ENCODE measurements at regions not wholly inside any gene's neighbourhood (a gene's known extent, or its start where the extent isn't known, plus 50 kb on each side); places are given as distances from the start of the nearest gene placed in this dataset.
"Not testable (repeated sequence)": the region's sequence is repeated elsewhere in the genome, so short reads cannot be mapped to it uniquely, and the experiment has no call there.

DNA sequence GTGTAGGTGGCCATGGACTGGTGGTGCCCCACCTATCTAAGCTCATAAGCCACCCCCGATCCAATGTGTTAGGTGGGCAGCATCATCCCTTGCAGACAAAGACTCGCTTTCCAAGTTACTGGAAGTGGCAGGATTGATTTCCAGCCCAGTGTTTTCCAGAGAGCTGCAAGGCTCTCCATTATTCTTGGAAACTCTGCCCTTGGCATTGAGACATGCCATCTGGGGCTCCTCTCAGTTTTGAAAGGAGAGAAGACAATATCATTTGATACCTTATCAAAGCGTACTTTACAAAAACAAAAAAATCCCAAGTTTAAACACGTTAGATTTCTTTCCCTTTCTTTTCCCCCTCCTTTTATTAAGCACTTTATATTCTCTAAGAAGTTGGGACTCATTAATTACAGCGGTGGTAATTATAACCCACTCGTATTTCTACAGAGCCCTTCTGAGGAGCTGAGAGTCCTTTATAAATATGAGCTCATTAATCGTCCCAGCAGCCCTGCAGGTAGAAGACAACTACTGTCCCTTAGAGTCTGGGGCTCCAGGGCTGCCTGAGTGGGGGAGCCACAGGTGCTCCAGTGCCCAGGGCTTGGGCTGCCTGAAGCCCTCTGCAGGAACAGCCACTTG is 226.1 kb downstream of the TLE3 start:
- DNase-seq (ENCODE audit: low read depth), result no peak

DNA sequence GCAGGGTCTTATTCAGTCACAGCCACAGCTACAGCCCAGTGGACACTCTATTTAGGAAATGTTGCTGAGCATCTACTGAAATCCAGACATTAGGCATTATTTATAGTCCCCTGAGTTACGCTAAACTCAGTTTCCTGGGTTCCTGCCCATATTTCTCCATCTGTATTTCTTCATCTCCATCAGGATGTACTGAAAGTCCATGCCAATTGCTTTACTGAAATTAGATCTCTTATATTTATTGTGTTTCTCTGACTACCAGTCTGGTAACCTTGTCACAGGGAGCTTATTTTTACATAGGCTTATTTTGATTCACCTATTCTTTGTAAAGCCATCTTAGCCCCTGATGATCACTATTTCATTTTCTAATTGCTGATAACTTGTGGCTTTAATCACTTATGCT is 223.9 kb downstream of the TLE3 start:
- DNase-seq (ENCODE audit: low read depth), result no peak

DNA sequence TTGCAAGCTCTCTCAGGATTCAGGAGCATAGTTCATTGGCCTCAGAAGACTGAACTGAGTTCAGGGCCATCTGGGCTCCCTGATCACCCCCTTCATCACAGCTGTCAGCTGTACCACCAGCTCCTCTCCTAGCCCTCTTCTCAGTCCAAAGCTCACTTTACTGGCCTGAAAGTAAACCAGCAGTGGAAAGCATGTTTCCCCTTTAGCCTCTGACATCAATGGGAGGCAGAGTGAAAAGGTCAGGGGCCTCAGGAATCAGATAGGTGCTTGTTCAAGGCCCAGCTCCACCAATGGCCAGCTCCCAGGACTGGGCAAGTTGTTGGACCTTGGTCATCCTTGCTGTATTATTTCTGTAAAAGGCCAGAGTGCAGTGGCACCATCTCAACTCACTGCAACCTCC is 223.4 kb downstream of the TLE3 start:
- DNase-seq (ENCODE audit: low read depth), result no peak

DNA sequence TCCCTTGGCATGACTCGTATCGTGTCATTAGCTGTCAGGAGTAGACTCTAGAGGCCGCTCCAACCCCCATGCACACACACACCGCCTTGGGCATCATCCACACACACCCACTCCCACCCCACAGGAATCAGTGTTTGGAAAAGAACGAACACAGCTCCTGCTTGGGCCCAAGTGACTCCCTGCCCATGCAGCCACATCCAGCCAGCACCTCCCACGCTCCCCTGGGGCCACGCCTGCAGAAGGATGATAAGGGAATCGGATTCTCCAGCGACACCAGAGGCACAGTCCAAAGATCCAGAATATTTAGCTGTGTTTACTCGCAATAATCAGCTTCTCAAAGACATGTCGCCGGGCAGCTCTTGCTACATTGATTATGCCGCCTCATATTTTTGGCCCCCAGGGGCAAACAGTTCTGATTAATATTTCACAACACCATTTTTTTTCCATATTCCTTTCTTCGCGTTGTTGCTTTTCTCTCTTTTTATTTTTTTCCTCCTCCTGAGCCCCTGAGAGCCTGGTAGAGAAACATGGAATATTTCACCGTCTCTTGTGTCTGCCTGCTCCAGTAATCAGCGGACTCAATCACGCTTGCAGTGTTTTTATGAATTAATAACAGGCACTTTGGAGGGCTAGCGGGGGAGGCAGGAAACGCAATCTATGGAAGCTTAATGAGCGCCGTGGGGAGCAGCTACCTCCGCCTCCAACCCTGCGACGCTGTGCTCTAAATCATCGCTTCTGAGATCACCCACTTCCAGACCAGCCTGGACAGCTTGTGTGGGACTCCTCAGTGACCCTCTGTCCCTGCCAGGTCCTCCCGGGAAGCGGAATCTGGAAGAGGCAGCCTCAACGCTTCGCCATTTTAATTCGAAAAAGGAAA is 221.4 kb downstream of the TLE3 start:
- no peak for DNase-seq (ENCODE audit: low read depth)

DNA sequence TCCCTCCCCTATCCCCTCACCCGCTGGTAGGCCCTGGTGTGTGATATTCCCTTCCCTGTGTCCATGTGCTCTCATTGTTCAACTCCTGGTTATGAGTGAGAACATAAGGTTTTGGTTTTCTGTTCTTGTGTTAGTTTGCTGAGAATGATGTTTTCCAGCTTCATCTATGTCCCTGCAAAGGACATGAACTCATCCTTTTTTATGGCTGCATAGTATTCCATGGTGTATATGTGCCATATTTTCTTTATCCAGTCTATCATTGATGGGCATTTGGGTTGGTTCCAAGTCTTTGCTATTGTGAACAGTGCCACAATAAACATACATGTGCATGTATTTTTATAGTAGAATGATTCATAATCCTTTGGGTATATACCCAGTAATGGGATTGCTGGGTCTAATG is 217.8 kb downstream of the TLE3 start:
- DNase-seq (ENCODE audit: low read depth), result not testable (repeated sequence)

DNA sequence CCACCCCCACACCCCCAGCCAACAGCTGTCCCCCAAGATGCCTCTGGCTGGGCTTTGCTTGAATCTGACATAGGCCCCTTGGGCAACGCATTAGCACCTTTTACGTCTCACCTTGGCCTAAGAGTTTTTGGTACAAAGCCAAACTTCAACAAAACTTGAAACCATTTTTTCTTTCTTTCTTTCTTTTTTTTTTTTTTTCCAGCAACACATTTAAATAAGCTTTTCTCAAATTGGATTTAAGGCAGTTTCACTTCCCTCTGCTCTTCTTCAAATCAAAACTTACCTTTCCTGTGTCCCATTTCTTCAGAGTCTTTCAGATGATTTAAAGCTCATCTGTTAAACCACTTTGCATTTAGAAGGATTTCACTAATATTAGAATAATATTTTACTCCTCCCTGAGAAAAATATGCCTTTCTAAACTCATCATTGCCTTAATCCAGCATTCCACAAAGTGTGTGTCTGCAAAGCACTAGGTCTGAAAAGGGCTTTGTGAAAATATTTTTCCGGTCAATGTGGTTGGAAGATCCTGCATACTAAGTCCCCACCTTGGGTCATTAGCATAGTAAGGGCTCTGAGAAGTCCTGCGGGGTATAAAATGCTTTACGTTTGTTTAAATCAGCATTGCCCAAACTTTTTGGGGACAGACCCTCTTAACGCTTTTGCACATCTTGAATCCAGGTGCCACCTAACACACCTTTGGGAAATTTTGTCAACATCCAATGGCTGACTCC is 217.0 kb downstream of the TLE3 start:
- DNase-seq (ENCODE audit: low read depth), result no peak

DNA sequence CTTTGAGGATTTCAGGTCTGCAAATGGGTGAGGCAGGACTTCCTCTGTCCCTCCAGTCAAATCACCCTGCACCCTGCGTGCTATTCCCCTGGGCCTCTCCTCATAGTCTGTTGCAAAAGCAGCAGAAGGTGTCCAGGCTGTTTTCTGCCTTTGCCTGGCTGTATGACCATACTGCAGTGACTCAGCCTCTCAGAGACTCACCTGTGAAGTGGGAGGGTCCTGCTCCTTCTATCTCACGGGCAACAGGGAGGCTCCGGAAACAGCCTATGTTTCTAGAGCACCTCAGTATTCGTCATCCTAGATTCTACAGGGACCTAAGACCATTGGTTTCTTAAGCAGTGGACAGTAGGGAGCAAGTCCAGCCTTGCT is 216.4 kb downstream of the TLE3 start:
- DNase-seq (ENCODE audit: low read depth), result no peak

DNA sequence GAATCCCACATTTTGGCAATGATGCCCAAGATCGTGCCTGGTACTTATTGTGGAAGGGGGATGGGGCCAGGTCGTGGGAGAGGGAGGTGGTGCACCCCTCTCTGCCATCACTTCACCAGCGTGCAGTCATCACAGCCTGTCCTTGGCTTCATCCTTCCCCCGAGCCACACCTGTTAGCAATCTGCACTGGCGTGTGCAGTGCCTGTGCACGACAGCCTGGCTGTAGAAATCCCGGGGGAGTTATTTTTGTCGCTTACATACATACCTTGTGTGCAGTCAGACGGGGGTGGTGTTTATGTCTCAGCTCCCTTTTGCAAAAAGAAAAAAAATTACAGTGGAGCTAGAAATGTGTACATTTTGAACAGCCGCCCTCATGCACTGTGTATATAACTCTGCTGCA is 216.0 kb downstream of the TLE3 start:
- no peak for DNase-seq (ENCODE audit: low read depth)

DNA sequence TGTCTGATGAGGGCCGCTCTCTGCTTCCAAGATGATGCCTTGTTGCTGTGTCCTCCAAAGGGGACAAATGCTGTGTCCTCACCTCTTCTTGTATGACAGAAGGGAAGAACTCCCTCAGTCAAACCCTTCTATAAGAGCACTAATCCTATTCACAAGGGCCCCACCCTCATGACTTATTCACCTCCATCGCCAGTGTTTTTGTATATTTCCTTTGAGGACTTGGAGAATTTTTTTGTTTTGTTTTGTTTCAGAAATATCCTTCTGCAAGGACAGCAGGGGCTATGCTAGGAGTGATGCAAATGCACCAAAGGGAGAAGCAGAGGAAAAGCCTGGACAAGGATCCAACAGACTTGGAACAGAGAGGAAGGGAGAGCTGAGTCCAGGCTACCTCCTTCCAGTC is 214.4 kb downstream of the TLE3 start:
- DNase-seq (ENCODE audit: low read depth), result no peak

DNA sequence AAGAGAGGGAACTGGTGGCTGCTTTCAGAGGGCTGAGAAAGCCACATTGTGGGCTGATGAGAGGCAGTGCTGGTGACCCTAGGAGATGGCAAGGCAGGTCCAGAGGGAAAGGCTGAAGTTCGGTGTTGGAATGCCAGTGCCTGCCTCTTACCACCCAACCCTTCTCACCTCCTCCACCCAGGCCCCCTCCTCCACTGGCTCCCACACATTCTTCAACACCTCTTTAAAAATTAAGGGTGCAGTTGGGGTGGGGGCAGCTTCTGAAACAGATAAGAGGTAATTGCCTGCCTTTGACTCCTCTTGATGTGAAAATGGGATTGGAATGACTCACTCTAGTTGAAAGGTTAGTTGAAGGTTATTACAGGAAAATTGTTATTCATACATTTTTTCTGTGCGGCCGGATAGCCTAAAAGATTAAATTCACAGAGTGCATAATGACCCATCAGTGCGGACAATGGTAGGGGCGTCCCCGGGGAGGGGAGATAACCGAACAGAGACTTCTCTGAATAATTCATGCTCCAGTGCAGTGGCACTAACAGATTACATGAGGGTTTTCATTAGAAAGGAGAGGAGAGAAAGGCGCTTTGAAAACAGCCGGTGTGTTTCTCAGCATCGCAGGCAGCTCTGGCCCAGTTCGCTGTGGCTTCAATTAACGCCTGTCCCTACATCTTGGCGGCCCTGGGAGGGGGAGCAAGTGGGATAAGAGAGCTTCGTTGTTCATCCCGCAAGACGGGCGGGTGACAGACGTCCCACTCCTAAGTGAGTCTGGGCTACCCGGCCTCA is 212.4 kb downstream of the TLE3 start:
- DNase-seq (ENCODE audit: low read depth), result no peak

DNA sequence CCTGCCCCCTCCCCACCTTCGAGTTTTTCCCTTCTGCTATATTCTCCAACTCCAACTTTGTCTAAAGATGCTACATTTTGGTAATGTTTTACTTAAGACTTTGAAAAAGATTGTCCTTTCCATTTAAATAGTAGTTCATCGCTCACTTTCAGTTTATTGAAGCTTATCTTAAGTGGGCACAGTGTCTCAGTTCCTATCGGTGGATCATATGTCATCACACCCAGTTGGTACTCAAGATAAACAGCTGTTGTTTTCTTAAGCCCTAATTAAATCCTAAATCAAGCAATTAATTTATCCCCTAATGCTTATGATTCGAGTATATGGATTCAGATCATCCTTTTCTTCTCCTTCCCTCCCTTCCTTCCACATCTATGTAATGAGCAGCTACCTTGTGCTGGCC is 210.7 kb downstream of the TLE3 start:
- DNase-seq (ENCODE audit: low read depth), result no peak

DNA sequence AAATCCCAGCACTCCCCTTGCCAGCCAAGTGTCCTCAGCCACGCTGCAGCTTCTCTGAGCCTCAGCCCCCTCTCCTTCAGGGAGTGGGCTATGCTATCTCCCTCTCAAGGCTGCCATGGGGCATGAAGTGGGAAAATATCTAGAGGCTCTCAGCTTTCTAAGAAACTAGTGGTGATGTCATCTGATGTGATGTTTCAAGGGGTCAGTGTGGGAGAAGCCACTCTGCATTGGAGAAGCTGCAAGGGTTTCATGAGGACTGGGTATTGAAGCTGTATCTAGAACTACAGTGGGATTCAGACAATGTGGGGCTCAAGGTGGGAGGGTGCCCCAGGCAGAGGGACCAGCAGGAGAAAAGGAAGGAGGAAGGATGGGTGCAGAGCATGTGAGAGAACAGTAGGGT is 210.2 kb downstream of the TLE3 start:
- no peak for DNase-seq (ENCODE audit: low read depth)

DNA sequence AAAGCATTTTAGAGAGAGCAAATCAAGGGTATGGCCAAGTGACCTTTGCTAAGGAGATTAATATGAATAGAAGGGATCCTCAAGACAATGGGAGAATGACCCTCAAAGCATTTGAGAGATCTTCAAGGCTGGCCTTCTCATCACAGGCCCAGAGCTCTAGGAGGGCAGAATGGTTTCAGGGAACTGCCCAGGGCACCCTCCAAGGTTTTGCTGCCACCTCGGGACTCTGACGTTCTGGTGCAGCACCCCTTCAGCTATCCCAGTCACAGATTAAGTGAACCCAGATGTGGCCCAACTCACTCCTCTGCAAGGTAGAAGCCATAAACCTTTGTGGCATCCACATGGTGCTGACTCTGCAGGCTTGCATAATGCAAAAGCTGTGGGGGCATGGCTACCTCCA is 209.3 kb downstream of the TLE3 start:
- DNase-seq (ENCODE audit: low read depth), result no peak

DNA sequence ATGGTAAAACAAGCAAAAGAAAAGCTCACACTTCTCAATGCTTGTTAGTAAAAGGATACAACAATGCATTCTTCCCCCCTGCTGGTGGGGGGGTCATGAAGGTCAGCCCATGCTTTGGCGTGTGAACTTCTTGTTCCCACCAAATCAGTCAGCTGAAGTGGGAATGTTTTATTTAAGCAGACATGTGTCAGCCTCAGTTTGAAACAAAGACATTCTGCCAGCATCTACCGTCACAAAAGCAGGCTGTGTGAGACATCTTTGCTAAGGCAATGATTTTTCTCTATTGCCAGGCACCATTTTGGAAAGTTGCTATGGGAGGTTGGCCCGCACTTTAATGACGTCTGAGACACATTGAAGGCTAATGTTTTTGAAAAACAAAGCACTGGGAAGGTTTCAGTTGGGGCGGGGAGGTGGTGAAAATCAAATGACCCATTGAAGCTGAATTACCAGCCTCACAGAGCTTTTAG is 206.6 kb downstream of the TLE3 start:
- no peak for DNase-seq (ENCODE audit: low read depth)

DNA sequence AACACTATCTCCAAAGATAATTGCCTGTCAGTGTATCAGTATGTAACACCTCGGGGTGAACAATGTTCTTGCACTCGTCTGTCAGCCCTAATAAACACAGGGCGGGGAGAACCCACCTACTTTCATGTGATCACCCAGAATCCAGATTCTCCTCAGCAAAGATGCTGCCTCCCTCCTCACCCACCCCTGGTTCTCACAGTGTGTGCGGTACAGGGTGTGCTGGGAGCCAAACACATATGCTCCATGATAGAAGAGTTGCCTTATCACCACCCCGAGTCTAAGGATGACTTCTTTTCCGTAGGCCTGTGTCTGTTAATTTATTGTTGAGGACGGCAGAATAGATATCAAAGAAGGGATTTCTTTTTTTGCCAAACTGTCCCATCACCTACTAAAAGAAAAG is 206.1 kb downstream of the TLE3 start:
- DNase-seq (ENCODE audit: low read depth), result no peak

DNA sequence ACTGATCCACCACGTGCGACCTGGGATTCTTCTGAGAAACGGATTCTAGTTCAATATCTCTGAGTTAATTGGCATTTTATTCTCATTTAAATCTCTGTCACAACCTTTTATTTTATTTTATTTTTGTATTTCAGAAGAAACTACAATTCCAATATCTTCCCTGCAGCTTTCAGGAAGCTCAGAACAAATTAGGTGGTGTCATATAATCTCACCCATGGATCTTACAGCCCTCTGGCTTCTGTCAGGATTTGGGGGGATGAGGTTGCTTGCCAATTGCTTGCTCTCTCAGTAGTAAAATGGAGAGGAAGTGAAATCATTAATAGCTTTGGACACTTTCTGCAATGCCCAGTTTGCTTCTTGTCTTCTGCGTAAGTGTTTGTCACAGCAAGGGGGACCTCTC is 205.4 kb downstream of the TLE3 start:
- DNase-seq (ENCODE audit: low read depth), result no peak

DNA sequence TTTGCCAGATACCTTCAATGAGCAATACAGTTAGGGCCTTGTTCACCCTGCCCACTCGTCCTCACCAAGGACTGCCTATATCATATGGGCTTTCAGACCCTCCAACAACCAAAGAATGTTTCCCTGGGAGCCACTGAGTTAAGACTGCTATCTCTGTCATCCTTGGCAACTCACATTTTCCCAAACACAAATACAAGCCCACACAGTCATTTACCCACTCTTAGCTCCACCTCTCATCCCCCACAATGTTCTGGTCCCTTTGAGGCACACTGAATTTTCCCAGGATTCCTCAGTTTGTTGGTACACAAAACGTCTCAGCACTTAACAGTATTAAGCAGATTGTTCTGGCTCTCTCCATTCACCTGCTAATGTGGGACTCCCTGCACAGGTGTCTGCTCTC is 204.6 kb downstream of the TLE3 start:
- DNase-seq (ENCODE audit: low read depth), result no peak

DNA sequence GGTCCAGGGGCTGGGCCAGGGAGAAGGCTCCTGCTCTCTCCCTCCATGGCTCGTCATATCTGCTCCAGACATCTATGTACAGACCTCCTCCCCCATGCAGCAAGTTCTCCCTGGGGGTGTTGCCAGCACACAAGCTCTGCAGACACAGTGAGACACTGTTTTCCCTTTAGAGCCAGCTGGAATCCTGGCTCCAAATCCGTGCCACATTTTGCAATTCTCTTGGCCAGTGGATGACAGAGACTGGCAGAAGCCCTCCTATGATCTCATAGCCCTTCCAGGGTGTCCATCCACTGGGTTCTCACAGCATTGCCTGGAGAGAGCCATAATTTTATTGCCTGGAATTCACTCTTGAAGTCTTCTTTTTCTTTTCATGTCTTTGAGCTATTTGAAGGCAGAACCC is 203.9 kb downstream of the TLE3 start:
- no peak for DNase-seq (ENCODE audit: low read depth)

DNA sequence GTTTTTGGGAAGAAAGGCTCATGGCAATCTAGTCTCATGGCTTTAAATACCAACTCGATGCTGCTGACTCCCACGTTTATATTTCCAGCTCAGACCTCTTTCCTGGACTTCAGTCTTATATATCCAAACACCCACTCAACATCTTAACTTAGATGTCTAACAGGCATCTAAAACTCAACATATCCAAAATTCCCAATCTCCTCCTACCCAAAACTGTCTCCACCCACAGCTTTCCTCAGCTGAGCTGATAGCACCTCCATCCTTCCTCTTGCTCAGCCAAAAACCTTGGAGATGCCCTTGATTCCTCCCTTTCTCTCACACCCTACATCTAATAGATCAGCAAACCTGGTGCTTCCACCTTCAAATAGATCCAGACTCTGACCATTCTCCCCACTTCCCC is 202.5 kb downstream of the TLE3 start:
- no peak for DNase-seq (ENCODE audit: low read depth)

DNA sequence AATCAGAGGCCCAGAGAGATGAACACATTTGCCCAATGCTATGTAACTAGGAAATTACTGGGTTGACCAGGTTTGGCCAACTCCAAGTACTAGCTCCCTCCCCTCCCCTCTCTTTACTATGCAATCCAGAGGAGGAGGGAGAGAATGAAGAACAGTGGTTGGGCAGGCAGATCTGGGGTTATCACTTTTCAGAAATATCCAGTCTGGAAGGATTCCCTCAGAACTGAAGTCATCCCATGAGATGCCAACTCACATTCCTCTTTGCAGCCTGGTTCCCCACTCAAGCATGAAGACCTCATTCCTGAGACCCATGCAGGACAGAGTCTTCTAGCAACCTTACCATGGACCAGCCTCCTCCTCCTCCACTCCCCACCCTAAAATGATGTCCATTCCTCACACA is 201.1 kb downstream of the TLE3 start:
- no peak for DNase-seq (ENCODE audit: low read depth)

DNA sequence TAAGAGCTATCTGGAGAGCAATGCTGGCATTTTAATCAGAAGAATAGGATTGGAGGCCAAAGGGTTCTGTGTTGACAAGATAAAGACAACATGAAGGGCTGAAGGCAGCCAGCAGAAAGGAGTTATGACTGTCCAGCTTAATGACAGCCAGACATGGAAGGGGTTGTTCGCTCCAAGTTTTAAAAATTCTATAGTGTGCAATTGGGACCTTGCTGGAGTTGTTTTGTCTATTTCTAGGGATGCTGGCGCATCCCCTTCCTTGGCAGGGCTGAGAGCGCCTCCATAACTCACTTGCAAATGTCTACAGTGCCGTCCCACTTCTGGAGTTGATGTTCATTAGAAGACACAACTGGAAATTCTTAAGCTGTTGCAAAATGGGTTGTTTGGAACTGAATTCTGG is 200.7 kb downstream of the TLE3 start:
- no peak for DNase-seq (ENCODE audit: low read depth)

DNA sequence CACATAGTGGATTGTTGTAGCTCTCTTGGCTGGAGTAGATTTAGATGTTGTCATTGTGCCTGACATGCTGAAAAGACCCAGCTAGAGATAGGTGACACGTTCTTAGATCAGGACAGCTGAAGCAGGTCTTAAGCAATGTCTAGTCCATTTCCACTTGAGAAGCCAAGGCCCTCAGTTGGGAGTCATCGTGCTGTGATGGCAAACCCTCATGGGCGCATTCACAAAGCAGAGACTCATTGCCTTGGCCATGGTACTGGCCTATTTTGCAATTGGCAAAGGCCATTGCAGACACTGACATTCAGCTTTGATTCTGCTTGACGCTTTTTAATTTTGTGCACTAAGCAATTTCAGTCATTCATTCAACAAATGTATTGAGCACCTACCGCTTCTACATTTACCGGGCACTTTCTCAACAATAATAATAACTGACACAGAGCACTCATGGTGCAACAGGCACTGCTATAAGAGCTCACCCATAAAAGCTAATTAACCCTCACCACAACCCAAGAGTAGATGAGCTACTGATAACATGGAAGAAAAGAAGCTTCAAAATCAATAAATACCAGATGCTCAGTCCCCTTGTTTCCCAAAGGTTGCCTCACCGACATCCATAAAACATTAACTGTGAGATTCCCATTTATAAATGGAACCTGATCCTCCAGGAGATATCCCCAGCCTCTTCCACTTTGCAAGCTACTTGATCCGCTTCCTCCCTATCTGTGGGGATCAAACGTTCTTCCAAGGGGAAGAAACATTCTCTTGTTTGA is 200.1 kb downstream of the TLE3 start:
- DNase-seq (ENCODE audit: low read depth), result no peak

Data from HS-27A (cell line).